ENCODE measurements at regions not wholly inside any gene's neighbourhood (a gene's known extent, or its start where the extent isn't known, plus 50 kb on each side); places are given as distances from the start of the nearest gene placed in this dataset.

GRCh38 chr9:79334001-79334400 lies 237.8 kb upstream of the TLE4 start:
- intact Hi-C loops (cut with micrococcal nuclease) = no loop called here
- ATAC-seq = no peak
- H3K9me3 ChIP-seq (ENCODE audit: control insufficient read depth, insufficient read depth, low read length) = peaks cover 9% of the 10 kb centered on the region

GRCh38 chr9:79334711-79335110 lies 237.1 kb upstream of the TLE4 start:
- H3K4me3 ChIP-seq (ENCODE audit: low read length) = no peak overlapping the region
- Mint-ChIP-seq H3K4me3 (no peak overlapping the region), H3K9me3 (no peaks in the 10 kb centered on the region), H3K27me3 (ENCODE audit: low read depth in 2 of 2) (no peaks in the 10 kb centered on the region), H3K4me1 (no peaks in the 10 kb centered on the region), H3K27ac (no peak overlapping the region), H3K36me3 (no peaks in the 10 kb centered on the region)
- H3K27ac ChIP-seq (ENCODE audit: low read length) = no peak overlapping the region
- intact Hi-C loops (cut with micrococcal nuclease) = no loop called here
- H3K27me3 ChIP-seq (ENCODE audit: control insufficient read depth, insufficient read depth, low read length) = no peaks in the 10 kb centered on the region
- H3K4me1 ChIP-seq (ENCODE audit: control insufficient read depth, insufficient read depth, low read length) = no peaks in the 10 kb centered on the region
- WGBS (ENCODE audit: insufficient coverage) = 92% methylated on average over 1 of the region's 1 CpG
- no peaks in the 10 kb centered on the region for H3K36me3 ChIP-seq (ENCODE audit: control insufficient read depth, insufficient read depth, low read length)
- ATAC-seq = no peak
- DNase-seq = no peak
- no peak for TF ChIP-seq CTCF (IDR thresholded peaks at IDR 0.05)
- peaks cover 9% of the 10 kb centered on the region for H3K9me3 ChIP-seq (ENCODE audit: control insufficient read depth, insufficient read depth, low read length)

More at GRCh38 chr9:79334001-79334400, 237.8 kb upstream of the TLE4 start:
- Histone ChIP-seq H3K36me3 (ENCODE audit: control insufficient read depth, insufficient read depth, low read length) (no peaks in the 10 kb centered on the region), H3K27ac (ENCODE audit: low read length) (no peak overlapping the region), H3K4me3 (ENCODE audit: low read length) (no peak overlapping the region), H3K27me3 (ENCODE audit: control insufficient read depth, insufficient read depth, low read length) (no peaks in the 10 kb centered on the region), H3K4me1 (ENCODE audit: control insufficient read depth, insufficient read depth, low read length) (no peaks in the 10 kb centered on the region)
- H3K4me3 Mint-ChIP-seq = no peak overlapping the region
- 94% methylated on average over 6 of the region's 6 CpGs for WGBS (ENCODE audit: insufficient coverage)
- no peak overlapping the region for H3K27ac Mint-ChIP-seq
- H3K36me3 Mint-ChIP-seq = no peaks in the 10 kb centered on the region
- DNase-seq = no peak
- no peaks in the 10 kb centered on the region for H3K4me1 Mint-ChIP-seq
- H3K27me3 Mint-ChIP-seq (ENCODE audit: low read depth in 2 of 2) = no peaks in the 10 kb centered on the region
- H3K9me3 Mint-ChIP-seq = peaks cover 0 to 2% of the 10 kb centered on the region in 2 donors
- no peak for TF ChIP-seq CTCF (IDR thresholded peaks at IDR 0.05)

GRCh38 chr9:79335987-79336386 lies 235.8 kb upstream of the TLE4 start:
- WGBS (ENCODE audit: insufficient coverage) = 81% methylated on average over 1 of the region's 1 CpG

More at GRCh38 chr9:79335987-79336386, 235.8 kb upstream of the TLE4 start:
- Mint-ChIP-seq H3K27me3 (ENCODE audit: low read depth in 2 of 2) (no peaks in the 10 kb centered on the region), H3K4me3 (no peak overlapping the region), H3K36me3 (no peaks in the 10 kb centered on the region), H3K27ac (no peak overlapping the region), H3K9me3 (no peaks in the 10 kb centered on the region), H3K4me1 (no peaks in the 10 kb centered on the region)
- ATAC-seq (no peak), DNase-seq (no peak)
- no peak for TF ChIP-seq CTCF (IDR thresholded peaks at IDR 0.05)
- Histone ChIP-seq H3K27me3 (ENCODE audit: control insufficient read depth, insufficient read depth, low read length) (no peaks in the 10 kb centered on the region), H3K4me3 (ENCODE audit: low read length) (no peak overlapping the region), H3K27ac (ENCODE audit: low read length) (no peak overlapping the region), H3K9me3 (ENCODE audit: control insufficient read depth, insufficient read depth, low read length) (peaks cover 9% of the 10 kb centered on the region), H3K4me1 (ENCODE audit: control insufficient read depth, insufficient read depth, low read length) (no peaks in the 10 kb centered on the region), H3K36me3 (ENCODE audit: control insufficient read depth, insufficient read depth, low read length) (no peaks in the 10 kb centered on the region)
- intact Hi-C loops (cut with micrococcal nuclease) = no loop called here
